ENCODE measurements at regions not wholly inside any gene's neighbourhood (a gene's known extent, or its start where the extent isn't known, plus 50 kb on each side); places are given as distances from the start of the nearest gene placed in this dataset.
"Not testable (repeated sequence)": the region's sequence is repeated elsewhere in the genome, so short reads cannot be mapped to it uniquely, and the experiment has no call there.

GRCh38 chr10:125233726-125234125 lies 73.4 kb upstream of the CTBP2 start:
- DNase-seq = no peak

GRCh38 chr10:125232841-125233240 lies 72.5 kb upstream of the CTBP2 start:
- DNase-seq = no peak

- no peak for DNase-seq
These were observed 71.6 kb upstream of the CTBP2 start for GRCh38 chr10:125231813-125232475.

GRCh38 chr10:125231116-125231812 lies 70.9 kb upstream of the CTBP2 start:
- DNase-seq = no peak

GRCh38 chr10:125230251-125230650 lies 69.9 kb upstream of the CTBP2 start:
- DNase-seq = no peak

GRCh38 chr10:125228245-125228940 lies 68.0 kb upstream of the CTBP2 start:
- not testable (repeated sequence) for DNase-seq

GRCh38 chr10:125227546-125227945 lies 67.2 kb upstream of the CTBP2 start:
- DNase-seq = no peak

GRCh38 chr10:125226823-125227222 lies 66.5 kb upstream of the CTBP2 start:
- no peak for DNase-seq

GRCh38 chr10:125226005-125226404 lies 65.6 kb upstream of the CTBP2 start:
- no peak for DNase-seq

- DNase-seq = no peak
These were observed 64.7 kb upstream of the CTBP2 start for GRCh38 chr10:125225051-125225450.

GRCh38 chr10:125222515-125223308 lies 62.3 kb upstream of the CTBP2 start:
- DNase-seq = no peak

GRCh38 chr10:125221716-125222115 lies 61.4 kb upstream of the CTBP2 start:
- no peak for DNase-seq

GRCh38 chr10:125219776-125220175 lies 59.4 kb upstream of the CTBP2 start:
- no peak for DNase-seq

- no peak for DNase-seq
These were observed 58.6 kb upstream of the CTBP2 start for GRCh38 chr10:125218967-125219366.

- DNase-seq = no peak
These were observed 57.8 kb upstream of the CTBP2 start for GRCh38 chr10:125217990-125218675.

- DNase-seq = no peak
These were observed 56.5 kb upstream of the CTBP2 start for GRCh38 chr10:125216861-125217260.

GRCh38 chr10:125216309-125216708 lies 55.9 kb upstream of the CTBP2 start:
- no peak for DNase-seq

GRCh38 chr10:125214283-125214570 lies 53.9 kb upstream of the CTBP2 start:
- DNase-seq = no peak

GRCh38 chr10:125213541-125214282 lies 53.3 kb upstream of the CTBP2 start:
- DNase-seq = no peak

- no peak for DNase-seq
These were observed 51.9 kb upstream of the CTBP2 start for GRCh38 chr10:125212150-125212809.
